ENCODE measurements at regions not wholly inside any gene's neighbourhood (a gene's known extent, or its start where the extent isn't known, plus 50 kb on each side); places are given as distances from the start of the nearest gene placed in this dataset.
"Not testable (repeated sequence)": the region's sequence is repeated elsewhere in the genome, so short reads cannot be mapped to it uniquely, and the experiment has no call there.

DNA sequence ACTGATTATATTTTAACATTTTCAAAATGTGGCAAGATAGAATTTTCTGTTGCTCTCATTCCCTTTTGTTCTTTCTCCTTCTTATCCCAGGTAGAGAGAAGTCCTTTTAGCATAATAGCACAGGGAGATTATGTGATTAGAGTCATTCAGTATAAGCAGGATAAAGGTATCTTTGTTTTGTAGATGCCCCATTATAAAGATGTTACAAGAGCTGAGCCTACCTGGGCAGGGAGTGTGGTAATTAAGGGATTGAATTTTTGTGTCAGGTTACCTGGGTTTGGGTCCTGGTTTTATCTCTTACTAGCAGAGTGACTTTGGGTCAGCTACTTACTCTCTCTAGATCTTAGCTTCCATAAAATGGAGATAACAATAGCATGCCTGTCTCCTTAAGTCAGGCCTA, 536.5 kb downstream of the TMEM135 start:
- no peak for TF ChIP-seq SUZ12 (IDR thresholded peaks at IDR 0.05; ENCODE audit: extremely low read depth, insufficient read depth, insufficient read length)
- no peak for TF ChIP-seq YY1 (IDR thresholded peaks at IDR 0.05; ENCODE audit: insufficient read depth, insufficient read length)
- TF ChIP-seq ZNF274 (IDR thresholded peaks at IDR 0.05; ENCODE audit: low read depth, low read length): no peak
- Histone ChIP-seq H3K4me3 (ENCODE audit: insufficient read length, low read depth) (no peak overlapping the region), H3K27me3 (ENCODE audit: insufficient read depth, insufficient read length) (no peaks in the 10 kb centered on the region), H3K9me3 (ENCODE audit: insufficient read depth, low read length) (no peaks in the 10 kb centered on the region), H3K4me1 (ENCODE audit: insufficient read depth, insufficient read length) (no peaks in the 10 kb centered on the region), H3K36me3 (ENCODE audit: insufficient read depth, insufficient read length, low read length) (no peaks in the 10 kb centered on the region), H3K9ac (ENCODE audit: insufficient read length, low read depth) (no peak overlapping the region)
- no peak for DNase-seq (ENCODE audit: low read depth, low spot score)

GRCh38 chr11:87573708-87574107, 536.0 kb downstream of the TMEM135 start:
- H3K27me3 ChIP-seq (ENCODE audit: insufficient read depth, insufficient read length): no peaks in the 10 kb centered on the region
- H3K4me1 ChIP-seq (ENCODE audit: insufficient read depth, insufficient read length): no peaks in the 10 kb centered on the region
- H3K4me3 ChIP-seq (ENCODE audit: insufficient read length, low read depth): no peak overlapping the region
- no peak for DNase-seq (ENCODE audit: low read depth, low spot score)
- no peaks in the 10 kb centered on the region for H3K36me3 ChIP-seq (ENCODE audit: insufficient read depth, insufficient read length, low read length)
- TF ChIP-seq ZNF274 (IDR thresholded peaks at IDR 0.05; ENCODE audit: low read depth, low read length): no peak
- TF ChIP-seq SUZ12 (IDR thresholded peaks at IDR 0.05; ENCODE audit: extremely low read depth, insufficient read depth, insufficient read length): no peak
- TF ChIP-seq YY1 (IDR thresholded peaks at IDR 0.05; ENCODE audit: insufficient read depth, insufficient read length): no peak
- H3K9me3 ChIP-seq (ENCODE audit: insufficient read depth, low read length): no peaks in the 10 kb centered on the region
- H3K9ac ChIP-seq (ENCODE audit: insufficient read length, low read depth): no peak overlapping the region

GRCh38 chr11:87572881-87573280, 535.1 kb downstream of the TMEM135 start:
- Histone ChIP-seq H3K4me1 (ENCODE audit: insufficient read depth, insufficient read length) (no peaks in the 10 kb centered on the region), H3K27me3 (ENCODE audit: insufficient read depth, insufficient read length) (no peaks in the 10 kb centered on the region)
- no peak for TF ChIP-seq SUZ12 (IDR thresholded peaks at IDR 0.05; ENCODE audit: extremely low read depth, insufficient read depth, insufficient read length)
- no peak for TF ChIP-seq ZNF274 (IDR thresholded peaks at IDR 0.05; ENCODE audit: low read depth, low read length)
- no peak for TF ChIP-seq YY1 (IDR thresholded peaks at IDR 0.05; ENCODE audit: insufficient read depth, insufficient read length)

DNA sequence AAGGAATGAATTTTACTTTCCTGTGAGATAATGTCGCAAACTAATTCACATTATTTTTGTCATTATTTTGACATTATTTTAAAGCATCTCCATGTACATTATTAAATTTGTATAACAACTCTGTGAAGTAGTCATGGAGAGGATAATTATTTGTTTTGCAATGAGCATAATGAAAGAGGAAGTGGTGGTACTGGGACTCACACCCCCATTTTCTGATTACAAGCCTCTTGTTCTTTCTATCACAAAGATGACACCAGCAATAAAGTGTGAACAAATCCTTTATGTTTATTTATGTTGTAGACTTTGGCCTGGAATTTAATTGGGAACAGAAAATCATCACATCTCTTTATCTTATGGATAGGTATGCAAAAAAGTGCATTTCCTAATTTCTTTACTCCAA, 522.6 kb downstream of the TMEM135 start:
- Histone ChIP-seq H3K4me1 (ENCODE audit: insufficient read depth, insufficient read length) (no peaks in the 10 kb centered on the region), H3K27me3 (ENCODE audit: insufficient read depth, insufficient read length) (no peaks in the 10 kb centered on the region), H3K36me3 (ENCODE audit: insufficient read depth, insufficient read length, low read length) (no peaks in the 10 kb centered on the region), H3K9ac (ENCODE audit: insufficient read length, low read depth) (no peak overlapping the region), H3K4me3 (ENCODE audit: insufficient read length, low read depth) (no peak overlapping the region), H3K9me3 (ENCODE audit: insufficient read depth, low read length) (0 out of 2 replicates have a peak, but pooled peaks cover 8% of the 10 kb centered on the region)
- no peak for DNase-seq (ENCODE audit: low read depth, low spot score)
- TF ChIP-seq ZNF274 (IDR thresholded peaks at IDR 0.05; ENCODE audit: low read depth, low read length) (no peak), SUZ12 (IDR thresholded peaks at IDR 0.05; ENCODE audit: extremely low read depth, insufficient read depth, insufficient read length) (no peak), YY1 (IDR thresholded peaks at IDR 0.05; ENCODE audit: insufficient read depth, insufficient read length) (no peak)

More at GRCh38 chr11:87572881-87573280, 535.1 kb downstream of the TMEM135 start:
- no peak for DNase-seq (ENCODE audit: low read depth, low spot score)
- no peaks in the 10 kb centered on the region for H3K36me3 ChIP-seq (ENCODE audit: insufficient read depth, insufficient read length, low read length)
- no peaks in the 10 kb centered on the region for H3K9me3 ChIP-seq (ENCODE audit: insufficient read depth, low read length)
- no peak overlapping the region for H3K9ac ChIP-seq (ENCODE audit: insufficient read length, low read depth)
- no peak overlapping the region for H3K4me3 ChIP-seq (ENCODE audit: insufficient read length, low read depth)

- DNase-seq (ENCODE audit: low read depth, low spot score); H3K4me1 ChIP-seq (ENCODE audit: insufficient read depth, insufficient read length); H3K27me3 ChIP-seq (ENCODE audit: insufficient read depth, insufficient read length); H3K36me3 ChIP-seq (ENCODE audit: insufficient read depth, insufficient read length, low read length); H3K9me3 ChIP-seq (ENCODE audit: insufficient read depth, low read length); H3K9ac ChIP-seq (ENCODE audit: insufficient read length, low read depth); H3K4me3 ChIP-seq (ENCODE audit: insufficient read length, low read depth): not testable (repeated sequence)
Observed at GRCh38 chr11:87559852-87560251, 522.1 kb downstream of the TMEM135 start.

- Histone ChIP-seq H3K9me3 (ENCODE audit: insufficient read depth, low read length) (0 out of 2 replicates have a peak, but pooled peaks cover 12% of the 10 kb centered on the region), H3K4me3 (ENCODE audit: insufficient read length, low read depth) (no peak overlapping the region), H3K4me1 (ENCODE audit: insufficient read depth, insufficient read length) (no peaks in the 10 kb centered on the region), H3K9ac (ENCODE audit: insufficient read length, low read depth) (no peak overlapping the region), H3K27me3 (ENCODE audit: insufficient read depth, insufficient read length) (no peaks in the 10 kb centered on the region), H3K36me3 (ENCODE audit: insufficient read depth, insufficient read length, low read length) (no peaks in the 10 kb centered on the region)
- DNase-seq (ENCODE audit: low read depth, low spot score): no peak
- TF ChIP-seq YY1 (IDR thresholded peaks at IDR 0.05; ENCODE audit: insufficient read depth, insufficient read length) (no peak), ZNF274 (IDR thresholded peaks at IDR 0.05; ENCODE audit: low read depth, low read length) (no peak), SUZ12 (IDR thresholded peaks at IDR 0.05; ENCODE audit: extremely low read depth, insufficient read depth, insufficient read length) (no peak)
Observed at GRCh38 chr11:87555101-87555500, 517.4 kb downstream of the TMEM135 start.

GRCh38 chr11:87548797-87549196, 511.1 kb downstream of the TMEM135 start:
- no peaks in the 10 kb centered on the region for H3K27me3 ChIP-seq (ENCODE audit: insufficient read depth, insufficient read length)
- no peaks in the 10 kb centered on the region for H3K4me1 ChIP-seq (ENCODE audit: insufficient read depth, insufficient read length)
- H3K9me3 ChIP-seq (ENCODE audit: insufficient read depth, low read length): peaks cover 8% of the 10 kb centered on the region; the same call in 1 of the 2 replicates

GRCh38 chr11:87545858-87546257, 508.1 kb downstream of the TMEM135 start:
- Histone ChIP-seq H3K36me3 (ENCODE audit: insufficient read depth, insufficient read length, low read length) (no peaks in the 10 kb centered on the region), H3K4me3 (ENCODE audit: insufficient read length, low read depth) (no peak overlapping the region), H3K4me1 (ENCODE audit: insufficient read depth, insufficient read length) (no peaks in the 10 kb centered on the region), H3K9ac (ENCODE audit: insufficient read length, low read depth) (no peak overlapping the region), H3K9me3 (ENCODE audit: insufficient read depth, low read length) (peaks cover 27% of the 10 kb centered on the region; the same call in 1 of the 2 replicates), H3K27me3 (ENCODE audit: insufficient read depth, insufficient read length) (no peaks in the 10 kb centered on the region)
- TF ChIP-seq ZNF274 (IDR thresholded peaks at IDR 0.05; ENCODE audit: low read depth, low read length): no peak
- TF ChIP-seq SUZ12 (IDR thresholded peaks at IDR 0.05; ENCODE audit: extremely low read depth, insufficient read depth, insufficient read length): no peak
- TF ChIP-seq YY1 (IDR thresholded peaks at IDR 0.05; ENCODE audit: insufficient read depth, insufficient read length): no peak
- no peak for DNase-seq (ENCODE audit: low read depth, low spot score)

More at GRCh38 chr11:87548797-87549196, 511.1 kb downstream of the TMEM135 start:
- Histone ChIP-seq H3K9ac (ENCODE audit: insufficient read length, low read depth) (no peak overlapping the region), H3K36me3 (ENCODE audit: insufficient read depth, insufficient read length, low read length) (no peaks in the 10 kb centered on the region), H3K4me3 (ENCODE audit: insufficient read length, low read depth) (no peak overlapping the region)
- TF ChIP-seq YY1 (IDR thresholded peaks at IDR 0.05; ENCODE audit: insufficient read depth, insufficient read length): no peak
- no peak for TF ChIP-seq SUZ12 (IDR thresholded peaks at IDR 0.05; ENCODE audit: extremely low read depth, insufficient read depth, insufficient read length)
- TF ChIP-seq ZNF274 (IDR thresholded peaks at IDR 0.05; ENCODE audit: low read depth, low read length): no peak
- DNase-seq (ENCODE audit: low read depth, low spot score): no peak
